Prostate gland (tissue), 2 donors: ENCODE measurements at regions not wholly inside any gene's neighbourhood (a gene's known extent, or its start where the extent isn't known, plus 50 kb on each side); places are given as distances from the start of the nearest gene placed in this dataset.

Experiments
- DNase-seq: peaks from one replicate; pipeline ENCODE4 v3.0.0-alpha.2; 2019; ENCODE audit warnings: low spot score
- H3K27ac ChIP-seq, 2 donors: fragments of 200-600 bp; sonication (generic); 2 replicates each; pipeline ENCODE4 v1.5.1; 2017 to 2019
- H3K27me3 ChIP-seq: fragments of 200-600 bp; sonication (generic); replicated peaks from 2 replicates; pipeline ENCODE4 v1.5.1; 2019; ENCODE audit not compliant: insufficient read depth
- H3K36me3 ChIP-seq, 2 donors: fragments of 200-600 bp; sonication (generic); 1 replicate in 1 of 2; 2 replicates in 1 of 2; pipeline versions ENCODE4 v1.5.1 to v1.8.1; 2017 to 2019
- H3K4me1 ChIP-seq: fragments of 200-600 bp; sonication (generic); replicated peaks from 2 replicates; pipeline ENCODE4 v1.5.1; 2019
- H3K4me3 ChIP-seq, 2 donors: fragments of 200-600 bp; sonication (generic); 2 replicates each; pipeline ENCODE4 v1.5.1; 2017 to 2019
- H3K9me3 ChIP-seq: fragments of 200-600 bp; sonication (generic); 2 replicates; pipeline ENCODE4 v1.5.1; 2017
- POLR2A ChIP-seq: fragments of 450-650 bp; IDR thresholded peaks from one replicate; pipeline ENCODE4 v1.6.1; 2016; ENCODE audit warnings: antibody characterized with exemption, mild to moderate bottlenecking
- POLR2AphosphoS5 ChIP-seq: sonication (generic); formaldehyde crosslinking; IDR thresholded peaks from one replicate; pipeline ENCODE4 v1.6.1; 2017; ENCODE audit warnings: antibody characterized with exemption
- WGBS: methylation state at CpG from one replicate; pipeline ENCODE4 v1.1.5; 2018; 5-methylcytosine and 5-hydroxymethylcytosine counted together
- intact Hi-C: fragments of 100-400 bp; cut with DNase I; formaldehyde crosslinking; loops from one replicate; pipeline ENCODE4 v1.14.2; 2022
- TF ChIP-seq, protein P1 (sequence below), 4 experiments: fragments of 200-600 bp in 2 of 4; fragments of 450-650 bp in 2 of 4; sonication (generic) in 2 of 4; IDR thresholded peaks; 1 replicate in 3 of 4; 2 replicates in 1 of 4; pipeline ENCODE4 v1.5.1; 2016 to 2019; ENCODE audit warnings: antibody characterized with exemption in 4 of 4, mild to moderate bottlenecking in 2 of 4, moderate library complexity in 2 of 4

DNA sequence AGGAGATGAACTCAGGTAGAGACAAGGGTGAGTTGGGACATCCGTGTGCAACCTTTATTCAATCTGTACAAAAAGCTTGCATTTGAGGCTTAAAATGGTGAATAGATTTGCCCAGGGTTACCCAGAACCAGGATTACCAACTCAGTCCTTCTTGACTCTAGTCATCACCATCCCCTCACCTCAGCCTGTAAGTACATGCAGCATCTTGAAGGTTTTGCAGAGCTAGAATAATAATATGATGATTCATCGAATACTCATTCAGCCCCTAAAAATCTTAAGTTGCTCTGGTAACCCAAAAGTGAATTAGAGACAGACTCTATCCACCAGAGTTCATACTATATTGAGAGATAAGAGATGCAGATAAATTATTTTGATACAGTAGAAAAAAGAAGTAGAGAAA is 90.3 kb downstream of the NKX2-1 start:
- TF ChIP-seq POLR2AphosphoS5 = no peak
- no peak for TF ChIP-seq POLR2A
- TF ChIP-seq, protein P1, sequence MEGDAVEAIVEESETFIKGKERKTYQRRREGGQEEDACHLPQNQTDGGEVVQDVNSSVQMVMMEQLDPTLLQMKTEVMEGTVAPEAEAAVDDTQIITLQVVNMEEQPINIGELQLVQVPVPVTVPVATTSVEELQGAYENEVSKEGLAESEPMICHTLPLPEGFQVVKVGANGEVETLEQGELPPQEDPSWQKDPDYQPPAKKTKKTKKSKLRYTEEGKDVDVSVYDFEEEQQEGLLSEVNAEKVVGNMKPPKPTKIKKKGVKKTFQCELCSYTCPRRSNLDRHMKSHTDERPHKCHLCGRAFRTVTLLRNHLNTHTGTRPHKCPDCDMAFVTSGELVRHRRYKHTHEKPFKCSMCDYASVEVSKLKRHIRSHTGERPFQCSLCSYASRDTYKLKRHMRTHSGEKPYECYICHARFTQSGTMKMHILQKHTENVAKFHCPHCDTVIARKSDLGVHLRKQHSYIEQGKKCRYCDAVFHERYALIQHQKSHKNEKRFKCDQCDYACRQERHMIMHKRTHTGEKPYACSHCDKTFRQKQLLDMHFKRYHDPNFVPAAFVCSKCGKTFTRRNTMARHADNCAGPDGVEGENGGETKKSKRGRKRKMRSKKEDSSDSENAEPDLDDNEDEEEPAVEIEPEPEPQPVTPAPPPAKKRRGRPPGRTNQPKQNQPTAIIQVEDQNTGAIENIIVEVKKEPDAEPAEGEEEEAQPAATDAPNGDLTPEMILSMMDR (IDR thresholded peaks at IDR 0.05) = no peak
- Histone ChIP-seq H3K9me3 (no peaks in the 10 kb centered on the region), H3K4me3 (no peak overlapping the region), H3K27ac (no peak overlapping the region), H3K4me1 (no peaks in the 10 kb centered on the region), H3K27me3 (no peaks in the 10 kb centered on the region), H3K36me3 (no peaks in the 10 kb centered on the region)
- WGBS = 89% methylated on average over 2 of the region's 2 CpGs
- intact Hi-C loops = no loop called here
- DNase-seq = no peak

DNA sequence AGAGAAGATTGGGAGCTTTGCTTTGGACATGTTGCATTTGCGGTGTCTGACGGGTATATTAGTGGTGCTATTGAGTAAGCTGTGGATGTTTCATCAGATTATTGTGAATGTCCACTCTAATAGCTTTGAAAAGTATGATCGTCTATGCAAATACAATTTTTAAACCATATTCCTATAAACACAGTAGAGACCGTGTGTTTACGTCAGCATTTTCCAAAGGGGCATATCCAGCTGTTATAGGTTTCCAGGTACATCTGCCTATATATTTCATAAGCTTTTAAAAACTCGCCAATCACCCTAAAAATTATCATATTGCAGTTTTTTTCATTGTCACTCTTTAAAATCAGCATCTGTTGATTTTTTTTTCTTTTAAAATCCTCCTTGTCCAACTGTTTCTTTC is 91.7 kb downstream of the NKX2-1 start:
- Histone ChIP-seq H3K9me3 (no peaks in the 10 kb centered on the region), H3K27me3 (no peaks in the 10 kb centered on the region), H3K4me3 (no peak overlapping the region), H3K4me1 (no peaks in the 10 kb centered on the region), H3K36me3 (no peaks in the 10 kb centered on the region), H3K27ac (no peak overlapping the region)
- DNase-seq = no peak
- intact Hi-C loops = no loop called here
- no peak for TF ChIP-seq POLR2AphosphoS5
- no peak for TF ChIP-seq POLR2A
- TF ChIP-seq, protein P1 (IDR thresholded peaks at IDR 0.05) = no peak
- WGBS = 85% methylated on average over 6 of the region's 6 CpGs

DNA sequence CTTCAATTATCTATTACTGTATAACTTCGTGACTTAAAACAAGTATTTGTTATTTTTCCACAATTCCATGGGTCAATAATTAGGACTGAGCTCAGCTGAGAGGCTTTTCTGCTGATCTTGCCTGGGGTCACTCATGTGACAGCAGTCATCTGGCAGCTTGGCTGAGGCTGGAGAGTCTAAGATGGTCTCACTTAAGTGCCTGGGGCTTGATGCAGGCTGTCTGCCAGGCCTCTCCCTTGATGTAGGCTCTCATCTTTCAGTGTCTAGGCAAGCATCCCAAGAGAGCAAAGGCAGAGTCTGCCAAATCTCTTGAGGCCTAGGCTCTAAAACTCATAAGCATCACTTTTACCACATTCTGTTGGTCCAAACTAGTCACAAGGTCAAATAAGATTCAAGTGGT is 93.2 kb downstream of the NKX2-1 start:
- WGBS = 93% methylated on average over 1 of the region's 1 CpG
- DNase-seq = no peak
- intact Hi-C loops = no loop called here

DNA sequence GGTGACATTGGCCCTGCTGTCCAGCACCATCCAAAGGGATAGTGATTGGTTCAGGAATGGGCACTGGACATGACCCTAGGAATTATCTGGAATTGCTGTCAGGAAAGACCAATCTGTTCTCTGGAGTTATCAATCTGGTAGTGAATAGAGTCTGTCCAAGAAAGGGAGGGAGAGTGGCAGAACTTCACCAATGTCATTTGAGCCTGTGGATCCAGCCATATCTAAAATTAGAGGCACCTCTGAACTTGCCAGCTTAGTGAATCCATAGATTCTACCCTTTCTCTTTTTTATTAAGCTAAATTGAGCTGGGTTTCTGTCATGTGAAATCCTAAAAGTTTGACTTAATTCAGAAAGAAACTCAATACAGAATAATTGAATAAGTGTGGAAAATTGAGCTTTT is 93.9 kb downstream of the NKX2-1 start:
- no peak for DNase-seq
- Histone ChIP-seq H3K9me3 (no peaks in the 10 kb centered on the region), H3K4me1 (no peaks in the 10 kb centered on the region), H3K27me3 (no peaks in the 10 kb centered on the region), H3K27ac (no peak overlapping the region), H3K4me3 (no peak overlapping the region), H3K36me3 (no peaks in the 10 kb centered on the region)
- intact Hi-C loops = no loop called here
- TF ChIP-seq POLR2AphosphoS5 (no peak), POLR2A (no peak)
- TF ChIP-seq, protein P1 (IDR thresholded peaks at IDR 0.05) = no peak

More for the DNA sequence above, 93.2 kb downstream of the NKX2-1 start:
- H3K27ac ChIP-seq = no peak overlapping the region
- H3K36me3 ChIP-seq = no peaks in the 10 kb centered on the region
- TF ChIP-seq POLR2A (no peak), POLR2AphosphoS5 (no peak)
- TF ChIP-seq, protein P1 (IDR thresholded peaks at IDR 0.05) = no peak
- no peaks in the 10 kb centered on the region for H3K27me3 ChIP-seq
- no peaks in the 10 kb centered on the region for H3K4me1 ChIP-seq
- no peaks in the 10 kb centered on the region for H3K9me3 ChIP-seq
- H3K4me3 ChIP-seq = no peak overlapping the region

- H3K4me3 ChIP-seq = no peak overlapping the region
- H3K4me1 ChIP-seq = no peaks in the 10 kb centered on the region
- DNase-seq = no peak
- TF ChIP-seq POLR2AphosphoS5 (no peak), POLR2A (no peak)
- TF ChIP-seq, protein P1 (IDR thresholded peaks at IDR 0.05) = no peak
- intact Hi-C loops = no loop called here
- 36% methylated on average over 3 of the region's 3 CpGs for WGBS
- no peaks in the 10 kb centered on the region for H3K27me3 ChIP-seq
- no peak overlapping the region for H3K27ac ChIP-seq
- H3K9me3 ChIP-seq = no peaks in the 10 kb centered on the region
- H3K36me3 ChIP-seq = no peaks in the 10 kb centered on the region
These were observed 95.4 kb downstream of the NKX2-1 start for GRCh38 chr14:36424478-36425102.
